ENCODE measurements at regions not wholly inside any gene's neighbourhood (a gene's known extent, or its start where the extent isn't known, plus 50 kb on each side); places are given as distances from the start of the nearest gene placed in this dataset.

GRCh38 chr10:89978081-89978480, 276.7 kb downstream of the KIF20B start:
- TF ChIP-seq POLR2A (IDR thresholded peaks at IDR 0.05) (no peak), CTCF (IDR thresholded peaks at IDR 0.05 in 4 of 5, conservative IDR thresholded peaks at IDR 0.05 in 1 of 5) (no peak)

All from gastrocnemius medialis (tissue), 4 donors.